ENCODE measurements at regions not wholly inside any gene's neighbourhood (a gene's known extent, or its start where the extent isn't known, plus 50 kb on each side); places are given as distances from the start of the nearest gene placed in this dataset.

- TF ChIP-seq POLR2A (IDR thresholded peaks at IDR 0.05; ENCODE audit: low read depth, low read length) = no peak
- no peak for TF ChIP-seq POLR2AphosphoS5 (IDR thresholded peaks at IDR 0.05; ENCODE audit: low read depth, low read length)
- TF ChIP-seq TAF1 (IDR thresholded peaks at IDR 0.05; ENCODE audit: borderline replicate concordance, low read depth, low read length) = no peak
Measured at GRCh38 chr16:86771506-86772460, 193.4 kb downstream of the FOXL1 start.

All from GM12892 (cell line).